Endothelial cell of umbilical vein (primary cell): ENCODE measurements at regions not wholly inside any gene's neighbourhood (a gene's known extent, or its start where the extent isn't known, plus 50 kb on each side); places are given as distances from the start of the nearest gene placed in this dataset.

Source experiments
- BruUV-seq: library from RNA; stranded (reverse); fragments of 400-500 nt; replicated peaks from 2 replicates; lab custom pipeline; 2021; lab: Mats Ljungman, UMichigan
- CTCF ChIA-PET: fragments of 300-600, 350-600 bp; sonication (Branson Sonifier 250); formaldehyde crosslinking; loops from one replicate; lab custom pipeline; 2021; ENCODE audit warnings: antibody characterized with exemption, inconsistent platforms; lab: Charles Lee
- POLR2A ChIA-PET: fragments of 300-600, 350-600 bp; sonication (Branson Sonifier 250); formaldehyde crosslinking; loops from one replicate; lab custom pipeline; 2021; ENCODE audit warnings: antibody characterized with exemption, inconsistent platforms; lab: Charles Lee
- DNase-seq: peaks from one replicate; pipeline ENCODE4 v3.0.0-alpha.2; 2011; ENCODE audit warnings: low read depth, low spot score
- FAIRE-seq: peaks from 2 replicates; lab custom pipeline; 2011; peaks lifted over from hg19 to GRCh38; lab: Jason Lieb, UNC
- H2AFZ ChIP-seq: 2 replicates; pipeline ENCODE4 v1.6.0; 2012; ENCODE audit warnings: low read depth, low read length, control low read depth, inconsistent platforms
- H3K27ac ChIP-seq: 2 replicates; pipeline ENCODE4 v1.5.1; 2011; ENCODE audit warnings: low read depth, mild to moderate bottlenecking, control low read depth, low read length, moderate library complexity; ENCODE audit not compliant: insufficient read depth
- H3K27me3 ChIP-seq, 2 experiments: 2 replicates each; pipeline versions ENCODE4 v1.6.0 to v1.6.1; 2011; ENCODE audit warnings: low read length in 2 of 2, mixed read lengths in 1 of 2; ENCODE audit not compliant: control insufficient read depth in 2 of 2, insufficient read depth in 2 of 2
- H3K36me3 ChIP-seq, 2 experiments: 2 replicates in 1 of 2; 3 replicates in 1 of 2; pipeline ENCODE4 v1.5.1; 2011; ENCODE audit warnings: low read length in 2 of 2, mild to moderate bottlenecking in 1 of 2, moderate library complexity in 1 of 2; ENCODE audit not compliant: control insufficient read depth in 2 of 2, insufficient read depth in 2 of 2; ENCODE audit errors: extremely low read depth in 1 of 2
- H3K4me1 ChIP-seq: 3 replicates; pipeline ENCODE4 v1.5.1; 2011; ENCODE audit warnings: mild to moderate bottlenecking, low read length; ENCODE audit not compliant: control insufficient read depth, insufficient read depth; ENCODE audit errors: extremely low read depth
- H3K4me2 ChIP-seq: 2 replicates; pipeline ENCODE4 v1.6.1; 2011; ENCODE audit warnings: low read length, control low read depth, mixed read lengths; ENCODE audit not compliant: insufficient read depth
- H3K4me3 ChIP-seq, 3 experiments: fragments of 200-600 bp in 1 of 3; sonication (generic), shearing (Covaris generic) in 1 of 3; replicated peaks in 1 of 3; 2 replicates each; pipeline ENCODE4 v1.5.1; 2011 to 2016; ENCODE audit warnings: control low read depth in 3 of 3, low read length in 3 of 3, mild to moderate bottlenecking in 2 of 3, inconsistent platforms in 1 of 3, low read depth in 1 of 3, moderate library complexity in 1 of 3; ENCODE audit not compliant: insufficient read depth in 1 of 3
- H3K79me2 ChIP-seq: 2 replicates; pipeline ENCODE4 v1.6.0; 2012; ENCODE audit warnings: low read length, inconsistent platforms; ENCODE audit not compliant: control insufficient read depth, insufficient read depth
- H3K9ac ChIP-seq: replicated peaks from 2 replicates; pipeline ENCODE3; 2011; ENCODE audit warnings: low read length, control low read depth; ENCODE audit not compliant: insufficient read depth; ENCODE audit errors: extremely low read depth
- H3K9me1 ChIP-seq: replicated peaks from 3 replicates; pipeline ENCODE4 v1.6.0; 2011; ENCODE audit warnings: mild to moderate bottlenecking, low read length; ENCODE audit not compliant: control insufficient read depth, insufficient read depth; ENCODE audit errors: extremely low read depth
- H3K9me3 ChIP-seq: replicated peaks from 2 replicates; pipeline ENCODE4 v1.5.1; 2012; ENCODE audit warnings: low read length, inconsistent platforms; ENCODE audit not compliant: control insufficient read depth, insufficient read depth
- H4K20me1 ChIP-seq: replicated peaks from 2 replicates; pipeline ENCODE3; 2011; ENCODE audit warnings: mild to moderate bottlenecking, low read length; ENCODE audit not compliant: control insufficient read depth, insufficient read depth; ENCODE audit errors: extremely low read depth
- EZH2 ChIP-seq: IDR thresholded peaks from 2 replicates; pipeline ENCODE4 v1.6.1; 2012; ENCODE audit warnings: borderline replicate concordance, low read depth, mild to moderate bottlenecking, moderate library complexity, low read length, inconsistent platforms; ENCODE audit not compliant: severe bottlenecking
- FOS ChIP-seq: IDR thresholded peaks from 2 replicates; pipeline ENCODE4 v1.6.1; 2011; ENCODE audit warnings: mild to moderate bottlenecking, low read length, moderate library complexity, borderline replicate concordance; ENCODE audit not compliant: insufficient read depth
- GATA2 ChIP-seq: IDR thresholded peaks from 2 replicates; pipeline ENCODE4 v1.7.0; 2011; ENCODE audit warnings: low read depth, mild to moderate bottlenecking, moderate library complexity, mixed read lengths, low read length; ENCODE audit not compliant: insufficient read length, insufficient read depth
- JUN ChIP-seq: IDR thresholded peaks from 2 replicates; pipeline ENCODE4 v1.6.1; 2011; ENCODE audit warnings: borderline replicate concordance, low read depth; ENCODE audit not compliant: insufficient read length, insufficient read depth
- MYC ChIP-seq: IDR thresholded peaks from one replicate; pipeline ENCODE4 v1.6.1; 2011; ENCODE audit warnings: mild to moderate bottlenecking, low read depth, low read length
- POLR2A ChIP-seq: IDR thresholded peaks from 2 replicates; pipeline ENCODE4 v1.6.1; 2012; ENCODE audit warnings: low read depth, mild to moderate bottlenecking, control low read depth, low read length
- POLR2AphosphoS5 ChIP-seq: IDR thresholded peaks from 2 replicates; pipeline ENCODE4 v1.6.1; 2012; ENCODE audit warnings: low read depth, mild to moderate bottlenecking, control low read depth, low read length, moderate library complexity; ENCODE audit not compliant: insufficient read depth
- dilution Hi-C: fragments of 300-500 bp; cut with MboI; formaldehyde crosslinking; loops from one replicate; pipeline ENCODE4 v1.15.0; 2019; ENCODE audit warnings: low sequenced_read_pairs; ENCODE audit not compliant: extremely low pct_ligation_motif_present
- intact Hi-C: fragments of 100-400 bp; cut with micrococcal nuclease; formaldehyde crosslinking; loops from one replicate; pipeline ENCODE4 v1.10.0; 2022
- TF ChIP-seq, protein P1 (sequence below), 2 donors: IDR thresholded peaks; 1 replicate in 1 of 2; 2 replicates in 1 of 2; pipeline ENCODE4 v1.5.1; 2011; ENCODE audit warnings: low read length in 2 of 2, mild to moderate bottlenecking in 2 of 2, moderate library complexity in 2 of 2, control low read depth in 1 of 2, inconsistent platforms in 1 of 2, low read depth in 1 of 2; ENCODE audit not compliant: insufficient read depth in 1 of 2; ENCODE audit errors: extremely low read depth in 1 of 2

- H3K4me1 ChIP-seq, result no peaks in the 10 kb centered on the region
- dilution Hi-C loops, result no loop called here
- DNase-seq (no peak), FAIRE-seq (no peak)
- H2AFZ ChIP-seq, result no peak overlapping the region
- no peaks in the 10 kb centered on the region for H3K9me1 ChIP-seq
- no peak overlapping the region for H3K4me3 ChIP-seq
- H3K9me3 ChIP-seq, result no peaks in the 10 kb centered on the region
- TF ChIP-seq EZH2 (no peak), GATA2 (no peak), MYC (no peak), POLR2A (no peak), POLR2AphosphoS5 (no peak)
- TF ChIP-seq, protein P1, sequence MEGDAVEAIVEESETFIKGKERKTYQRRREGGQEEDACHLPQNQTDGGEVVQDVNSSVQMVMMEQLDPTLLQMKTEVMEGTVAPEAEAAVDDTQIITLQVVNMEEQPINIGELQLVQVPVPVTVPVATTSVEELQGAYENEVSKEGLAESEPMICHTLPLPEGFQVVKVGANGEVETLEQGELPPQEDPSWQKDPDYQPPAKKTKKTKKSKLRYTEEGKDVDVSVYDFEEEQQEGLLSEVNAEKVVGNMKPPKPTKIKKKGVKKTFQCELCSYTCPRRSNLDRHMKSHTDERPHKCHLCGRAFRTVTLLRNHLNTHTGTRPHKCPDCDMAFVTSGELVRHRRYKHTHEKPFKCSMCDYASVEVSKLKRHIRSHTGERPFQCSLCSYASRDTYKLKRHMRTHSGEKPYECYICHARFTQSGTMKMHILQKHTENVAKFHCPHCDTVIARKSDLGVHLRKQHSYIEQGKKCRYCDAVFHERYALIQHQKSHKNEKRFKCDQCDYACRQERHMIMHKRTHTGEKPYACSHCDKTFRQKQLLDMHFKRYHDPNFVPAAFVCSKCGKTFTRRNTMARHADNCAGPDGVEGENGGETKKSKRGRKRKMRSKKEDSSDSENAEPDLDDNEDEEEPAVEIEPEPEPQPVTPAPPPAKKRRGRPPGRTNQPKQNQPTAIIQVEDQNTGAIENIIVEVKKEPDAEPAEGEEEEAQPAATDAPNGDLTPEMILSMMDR (IDR thresholded peaks at IDR 0.05; ENCODE audit: extremely low read depth in 1 of 2, insufficient read depth in 1 of 2, low read depth in 1 of 2, low read length in 2 of 2), result no peak
- BruUV-seq, result no TSS peak
- intact Hi-C loops, result no loop called here
- no peaks in the 10 kb centered on the region for H3K36me3 ChIP-seq
- no peak overlapping the region for H3K27ac ChIP-seq
- H3K4me2 ChIP-seq, result no peak overlapping the region
- H3K9ac ChIP-seq, result no peak overlapping the region
- H3K27me3 ChIP-seq, result no peaks in the 10 kb centered on the region
- H4K20me1 ChIP-seq, result no peaks in the 10 kb centered on the region
- CTCF ChIA-PET, result no interaction called here
- H3K79me2 ChIP-seq, result no peaks in the 10 kb centered on the region
- POLR2A ChIA-PET, result no interaction called here
Measured at GRCh38 chr1:83520797-83521196, 478.1 kb downstream of the TTLL7 start.

DNA sequence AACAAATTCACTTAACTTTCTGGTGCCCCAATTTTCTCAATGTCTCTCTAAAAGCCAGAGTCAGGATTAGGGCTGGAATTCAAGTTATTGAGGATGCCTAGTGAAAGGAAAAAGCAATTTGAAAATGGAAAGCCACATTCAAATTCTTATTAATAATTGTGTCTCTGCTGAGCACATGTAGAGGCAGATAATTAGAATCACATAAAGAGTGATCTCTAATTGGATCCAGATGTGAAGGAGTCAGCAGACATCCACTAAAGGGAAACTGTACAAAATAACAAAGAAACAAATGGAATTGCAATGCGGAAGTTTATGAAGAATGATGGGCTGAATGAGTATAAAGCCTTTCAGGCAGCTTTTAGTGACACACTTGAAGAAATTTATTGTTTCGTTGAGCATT, 482.6 kb downstream of the TTLL7 start:
- H3K36me3 ChIP-seq, result no peaks in the 10 kb centered on the region
- H3K27me3 ChIP-seq, result no peaks in the 10 kb centered on the region
- DNase-seq, result no peak
- BruUV-seq, result no TSS peak
- H3K9me1 ChIP-seq, result no peaks in the 10 kb centered on the region
- no peaks in the 10 kb centered on the region for H3K4me1 ChIP-seq
- FAIRE-seq, result no peak
- no peak overlapping the region for H3K27ac ChIP-seq
- H3K79me2 ChIP-seq, result no peaks in the 10 kb centered on the region
- no peak overlapping the region for H3K9ac ChIP-seq
- H4K20me1 ChIP-seq, result no peaks in the 10 kb centered on the region
- no peak overlapping the region for H3K4me2 ChIP-seq
- no peak overlapping the region for H2AFZ ChIP-seq
- dilution Hi-C loops, result no loop called here
- CTCF ChIA-PET, result no interaction called here
- no peak overlapping the region for H3K4me3 ChIP-seq
- TF ChIP-seq POLR2A (no peak), JUN (no peak), FOS (no peak)
- intact Hi-C loops, result no loop called here
- no peaks in the 10 kb centered on the region for H3K9me3 ChIP-seq
- POLR2A ChIA-PET, result no interaction called here
